ENCODE measurements at regions not wholly inside any gene's neighbourhood (a gene's known extent, or its start where the extent isn't known, plus 50 kb on each side); places are given as distances from the start of the nearest gene placed in this dataset.

GRCh38 chr3:3499987-3500386 is 299.2 kb upstream of the LRRN1 start:
- Histone ChIP-seq H3K4me2 (ENCODE audit: low read length) (no peak overlapping the region), H3K36me3 (ENCODE audit: insufficient read depth, low read length) (no peaks in the 10 kb centered on the region), H3K27me3 (ENCODE audit: insufficient read depth, low read length) (no peaks in the 10 kb centered on the region), H4K20me1 (ENCODE audit: insufficient read depth, low read length) (no peaks in the 10 kb centered on the region), H3K9ac (ENCODE audit: low read length) (no peak overlapping the region), H3K79me2 (ENCODE audit: insufficient read depth, low read length) (no peaks in the 10 kb centered on the region), H3K4me3 (ENCODE audit: insufficient read depth, low read depth, low read length) (no peak overlapping the region), H3K27ac (ENCODE audit: low read depth, low read length) (no peak overlapping the region), H3K4me1 (ENCODE audit: insufficient read depth, low read length) (no peaks in the 10 kb centered on the region), H3K9me3 (ENCODE audit: insufficient read depth, low read depth, low read length) (no peaks in the 10 kb centered on the region), H2AFZ (ENCODE audit: low read depth, low read length) (no peak overlapping the region)
- TF ChIP-seq EZH2 (IDR thresholded peaks at IDR 0.05; ENCODE audit: insufficient read depth, low read length) (no peak), CTCF (IDR thresholded peaks at IDR 0.05; ENCODE audit: insufficient read depth, low read depth, low read length) (no peak)
- H3K9me3 Mint-ChIP-seq (ENCODE audit: unreplicated experiment) = peaks cover 4% of the 10 kb centered on the region
- H3K27ac Mint-ChIP-seq (ENCODE audit: unreplicated experiment) = no peak overlapping the region
- no peaks in the 10 kb centered on the region for H3K4me1 Mint-ChIP-seq (ENCODE audit: low read depth, unreplicated experiment)
- DNase-seq (ENCODE audit: low read depth) (no peak), FAIRE-seq (no peak)
- H3K36me3 Mint-ChIP-seq (ENCODE audit: low read depth, unreplicated experiment) = no peaks in the 10 kb centered on the region
- no peaks in the 10 kb centered on the region for H3K27me3 Mint-ChIP-seq (ENCODE audit: low read depth, unreplicated experiment)
- H3K4me3 Mint-ChIP-seq (ENCODE audit: unreplicated experiment) = no peak overlapping the region

GRCh38 chr3:3499012-3499562 is 300.1 kb upstream of the LRRN1 start:
- FAIRE-seq (no peak), DNase-seq (ENCODE audit: low read depth) (no peak)
- Mint-ChIP-seq H3K27ac (ENCODE audit: unreplicated experiment) (no peak overlapping the region), H3K4me1 (ENCODE audit: low read depth, unreplicated experiment) (no peaks in the 10 kb centered on the region), H3K27me3 (ENCODE audit: low read depth, unreplicated experiment) (no peaks in the 10 kb centered on the region), H3K36me3 (ENCODE audit: low read depth, unreplicated experiment) (no peaks in the 10 kb centered on the region), H3K9me3 (ENCODE audit: unreplicated experiment) (peaks cover 4% of the 10 kb centered on the region), H3K4me3 (ENCODE audit: unreplicated experiment) (no peak overlapping the region)
- TF ChIP-seq CTCF (IDR thresholded peaks at IDR 0.05; ENCODE audit: insufficient read depth, low read depth, low read length) = no peak
- TF ChIP-seq EZH2 (IDR thresholded peaks at IDR 0.05; ENCODE audit: insufficient read depth, low read length) = no peak
- Histone ChIP-seq H3K9ac (ENCODE audit: low read length) (no peak overlapping the region), H4K20me1 (ENCODE audit: insufficient read depth, low read length) (no peaks in the 10 kb centered on the region), H3K27ac (ENCODE audit: low read depth, low read length) (no peak overlapping the region), H3K27me3 (ENCODE audit: insufficient read depth, low read length) (no peaks in the 10 kb centered on the region), H3K79me2 (ENCODE audit: insufficient read depth, low read length) (no peaks in the 10 kb centered on the region), H3K4me1 (ENCODE audit: insufficient read depth, low read length) (no peaks in the 10 kb centered on the region), H3K4me2 (ENCODE audit: low read length) (no peak overlapping the region), H3K36me3 (ENCODE audit: insufficient read depth, low read length) (no peaks in the 10 kb centered on the region), H3K4me3 (ENCODE audit: insufficient read depth, low read depth, low read length) (no peak overlapping the region), H3K9me3 (ENCODE audit: insufficient read depth, low read depth, low read length) (no peaks in the 10 kb centered on the region), H2AFZ (ENCODE audit: low read depth, low read length) (no peak overlapping the region)

GRCh38 chr3:3495611-3496010 is 303.6 kb upstream of the LRRN1 start:
- Mint-ChIP-seq H3K36me3 (ENCODE audit: low read depth, unreplicated experiment) (no peaks in the 10 kb centered on the region), H3K4me3 (ENCODE audit: unreplicated experiment) (no peak overlapping the region), H3K9me3 (ENCODE audit: unreplicated experiment) (peaks cover 2% of the 10 kb centered on the region), H3K4me1 (ENCODE audit: low read depth, unreplicated experiment) (no peaks in the 10 kb centered on the region), H3K27me3 (ENCODE audit: low read depth, unreplicated experiment) (no peaks in the 10 kb centered on the region), H3K27ac (ENCODE audit: unreplicated experiment) (no peak overlapping the region)
- no peaks in the 10 kb centered on the region for H3K9me3 ChIP-seq (ENCODE audit: insufficient read depth, low read depth, low read length)
- no peaks in the 10 kb centered on the region for H3K36me3 ChIP-seq (ENCODE audit: insufficient read depth, low read length)
- no peak overlapping the region for H3K4me3 ChIP-seq (ENCODE audit: insufficient read depth, low read depth, low read length)
- H3K79me2 ChIP-seq (ENCODE audit: insufficient read depth, low read length) = no peaks in the 10 kb centered on the region
- FAIRE-seq (no peak), DNase-seq (ENCODE audit: low read depth) (no peak)
- H3K27ac ChIP-seq (ENCODE audit: low read depth, low read length) = no peak overlapping the region
- no peaks in the 10 kb centered on the region for H3K27me3 ChIP-seq (ENCODE audit: insufficient read depth, low read length)
- H4K20me1 ChIP-seq (ENCODE audit: insufficient read depth, low read length) = no peaks in the 10 kb centered on the region
- no peak overlapping the region for H3K9ac ChIP-seq (ENCODE audit: low read length)
- no peaks in the 10 kb centered on the region for H3K4me1 ChIP-seq (ENCODE audit: insufficient read depth, low read length)
- no peak overlapping the region for H2AFZ ChIP-seq (ENCODE audit: low read depth, low read length)
- H3K4me2 ChIP-seq (ENCODE audit: low read length) = no peak overlapping the region
- TF ChIP-seq CTCF (IDR thresholded peaks at IDR 0.05; ENCODE audit: insufficient read depth, low read depth, low read length) (no peak), EZH2 (IDR thresholded peaks at IDR 0.05; ENCODE audit: insufficient read depth, low read length) (no peak)
